Stimulated activated effector memory CD8-positive, alpha-beta T cell treated with anti-CD3 and anti-CD28 coated beads, Interleukin-12 subunit alpha, Interleukin-12 subunit beta, amount 100 ng/mL, for 72 hours (primary cell): ENCODE measurements at regions not wholly inside any gene's neighbourhood (a gene's known extent, or its start where the extent isn't known, plus 50 kb on each side); places are given as distances from the start of the nearest gene placed in this dataset.

ENCODE experiments used
- ATAC-seq: fragments of 150-1000 bp; cut with Tn5 transposase; 2 replicates; pipeline ENCODE4 v1.10.0; 2021
- DNase-seq, 2 donors: peaks; one replicate each; pipeline ENCODE4 v3.0.0; 2021 to 2022; ENCODE audit warnings: low spot score in 2 of 2
- H3K27ac Mint-ChIP-seq: one replicate; pipeline ENCODE4 v1.8.0; 2022; ENCODE audit warnings: mild to moderate bottlenecking, mixed read lengths
- H3K36me3 Mint-ChIP-seq: one replicate; pipeline ENCODE4 v1.8.0; 2022; ENCODE audit warnings: mild to moderate bottlenecking, mixed read lengths
- H3K4me1 Mint-ChIP-seq: one replicate; pipeline ENCODE4 v1.8.0; 2022; ENCODE audit warnings: mixed read lengths
- H3K4me3 Mint-ChIP-seq: one replicate; pipeline ENCODE4 v1.8.0; 2022; ENCODE audit warnings: mild to moderate bottlenecking, mixed read lengths
- H3K9me3 Mint-ChIP-seq: one replicate; pipeline ENCODE4 v1.8.0; 2022; ENCODE audit warnings: mixed read lengths

DNA sequence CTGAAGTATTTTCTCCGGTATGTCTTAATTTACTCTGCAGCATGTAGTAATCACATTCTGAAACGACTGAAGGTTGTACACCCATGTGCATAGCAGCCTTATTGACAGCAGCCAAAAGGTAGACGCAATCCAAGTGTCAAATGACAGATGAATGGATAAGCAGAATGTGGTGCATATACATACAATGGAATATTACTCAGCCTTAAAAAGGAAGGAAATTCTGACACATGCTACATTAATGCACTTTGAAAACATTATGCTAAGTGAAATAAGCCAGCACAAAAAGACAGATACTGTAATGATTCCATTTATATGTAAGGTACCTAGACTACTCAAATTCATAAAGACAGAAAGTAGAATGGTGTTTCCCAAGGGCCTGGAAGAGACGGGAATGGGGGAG, 88.0 kb upstream of the EFEMP1 start:
- Mint-ChIP-seq H3K9me3 (peaks cover 2% of the 10 kb centered on the region), H3K36me3 (no peaks in the 10 kb centered on the region), H3K4me1 (no peaks in the 10 kb centered on the region), H3K4me3 (no peak overlapping the region), H3K27ac (no peak overlapping the region)
- ATAC-seq (no peak), DNase-seq (no peak)

DNA sequence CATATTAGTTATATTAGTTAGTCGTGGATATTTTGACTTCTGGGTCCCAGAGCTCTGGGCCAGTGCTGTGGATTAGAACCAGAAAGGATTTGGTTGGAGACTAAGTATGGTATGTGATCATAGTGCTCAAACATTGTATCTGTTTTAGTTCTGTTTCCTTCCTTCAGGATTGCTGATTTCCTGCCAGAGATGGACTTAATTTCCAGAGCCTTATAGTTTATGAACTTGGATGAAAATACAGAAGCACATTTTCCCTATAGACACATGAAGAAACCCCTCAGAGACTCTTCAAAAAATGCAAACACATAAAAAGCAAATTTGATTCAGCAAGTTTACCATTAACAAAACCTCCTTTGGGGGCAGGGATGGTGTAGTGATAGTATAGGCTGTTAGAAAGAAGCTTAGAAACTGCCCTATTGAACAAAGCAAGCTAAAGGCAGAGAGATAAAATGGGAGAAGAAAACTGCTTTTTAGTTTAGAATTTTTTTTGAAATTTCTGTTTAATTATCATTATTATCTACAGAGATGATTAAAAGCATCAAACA, 88.7 kb upstream of the EFEMP1 start:
- Mint-ChIP-seq H3K27ac (no peak overlapping the region), H3K36me3 (no peaks in the 10 kb centered on the region), H3K4me3 (no peak overlapping the region), H3K9me3 (peaks cover 2% of the 10 kb centered on the region), H3K4me1 (no peaks in the 10 kb centered on the region)
- ATAC-seq (no peak), DNase-seq (no peak)

DNA sequence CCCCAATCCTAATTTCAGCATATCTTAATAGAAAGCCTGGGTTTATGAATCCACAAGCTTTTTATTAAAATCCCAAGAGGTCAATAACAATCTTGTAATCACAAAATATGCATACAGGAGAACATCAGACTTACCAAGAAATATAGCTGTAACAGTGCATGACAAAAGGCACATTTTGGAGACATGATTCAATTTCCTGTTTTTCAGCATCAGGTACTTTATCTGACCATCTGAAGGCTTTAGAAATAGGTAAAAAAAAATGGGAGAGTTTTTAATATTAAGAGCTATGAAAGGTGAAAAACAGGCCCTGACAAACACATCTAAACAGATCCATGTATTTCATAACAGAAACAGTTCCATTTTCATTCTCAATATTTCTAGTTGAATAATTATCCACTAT, 89.9 kb upstream of the EFEMP1 start:
- ATAC-seq (no peak), DNase-seq (no peak)
- Mint-ChIP-seq H3K9me3 (no peaks in the 10 kb centered on the region), H3K4me1 (no peaks in the 10 kb centered on the region), H3K36me3 (no peaks in the 10 kb centered on the region), H3K27ac (no peak overlapping the region), H3K4me3 (no peak overlapping the region)

DNA sequence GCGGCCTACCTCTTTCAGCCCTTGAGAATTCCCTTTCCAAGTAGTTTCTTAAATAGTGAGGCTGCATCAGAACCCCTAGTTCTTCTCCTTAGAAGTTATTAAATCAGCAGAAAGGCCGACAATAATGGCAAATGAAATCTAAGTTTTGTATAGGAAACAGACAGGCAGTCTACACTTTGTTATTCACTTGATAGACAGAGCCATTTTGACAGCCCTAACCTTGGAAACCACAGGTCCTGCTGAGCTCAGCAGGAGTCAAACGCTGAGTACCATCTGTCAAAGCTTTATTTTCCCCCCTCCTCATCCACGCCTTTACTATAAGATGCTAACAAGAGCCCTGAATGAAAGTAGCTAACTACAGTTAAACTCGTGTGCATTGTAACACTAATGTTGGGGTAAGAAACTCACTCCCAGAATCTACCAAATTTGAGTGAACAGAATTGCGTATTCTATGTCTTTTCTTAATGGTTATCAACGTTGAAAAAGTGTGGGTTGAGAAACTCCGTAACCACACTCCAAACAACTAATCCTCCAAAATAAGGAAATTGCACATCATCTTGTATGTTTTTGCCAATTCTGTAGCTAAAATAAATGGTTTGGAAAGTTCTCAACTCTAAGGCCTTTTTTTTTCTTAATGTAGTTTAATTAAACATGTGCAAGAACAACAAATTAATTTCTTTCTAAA, 90.6 kb upstream of the EFEMP1 start:
- Mint-ChIP-seq H3K36me3 (no peaks in the 10 kb centered on the region), H3K27ac (no peak overlapping the region), H3K4me3 (no peak overlapping the region), H3K4me1 (no peaks in the 10 kb centered on the region), H3K9me3 (no peaks in the 10 kb centered on the region)
- DNase-seq (no peak), ATAC-seq (no peak)

DNA sequence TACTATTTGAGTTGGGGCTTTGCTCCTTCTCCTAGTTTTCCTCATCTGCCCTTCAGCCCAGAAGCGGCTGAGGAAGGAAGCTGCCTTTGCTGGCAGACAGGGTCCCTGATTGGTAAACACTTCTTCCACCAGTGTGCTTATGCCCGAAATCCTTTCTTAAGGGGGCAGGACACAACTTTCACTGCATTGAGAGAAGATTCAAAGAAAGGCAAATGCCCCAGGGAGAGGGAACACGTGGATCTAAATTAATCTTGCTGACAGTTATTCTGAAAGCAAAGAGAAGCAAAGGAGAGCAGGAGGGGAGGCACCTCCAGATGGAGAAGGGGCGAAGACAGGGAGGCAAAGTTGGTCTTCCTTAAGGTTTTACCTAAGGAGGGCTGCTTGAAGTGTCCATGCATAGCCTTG, 92.1 kb upstream of the EFEMP1 start:
- Mint-ChIP-seq H3K36me3 (no peaks in the 10 kb centered on the region), H3K27ac (no peak overlapping the region), H3K4me3 (no peak overlapping the region), H3K4me1 (no peaks in the 10 kb centered on the region), H3K9me3 (no peaks in the 10 kb centered on the region)
- ATAC-seq: no peak
- DNase-seq: no peak

DNA sequence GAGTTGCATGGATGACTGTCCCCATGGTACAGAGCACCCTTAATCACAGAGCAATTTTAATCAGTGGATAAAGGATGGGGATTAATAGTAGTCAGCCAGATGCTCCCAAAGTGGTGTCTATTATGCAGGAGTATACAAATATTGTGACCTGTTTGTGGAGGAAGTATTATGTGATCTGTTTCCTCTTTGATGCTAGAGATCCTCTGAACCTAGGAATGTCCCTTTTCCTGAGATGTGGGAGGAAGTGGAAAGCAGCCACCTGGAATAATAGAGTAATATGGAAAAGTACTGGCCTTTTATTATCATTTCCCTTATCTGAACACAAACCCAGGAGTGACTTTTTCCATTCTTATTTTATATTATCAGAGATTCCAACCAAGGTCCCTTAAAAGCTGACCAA, 94.2 kb upstream of the EFEMP1 start:
- H3K4me1 Mint-ChIP-seq: no peaks in the 10 kb centered on the region
- no peaks in the 10 kb centered on the region for H3K36me3 Mint-ChIP-seq
- ATAC-seq: no peak
- H3K27ac Mint-ChIP-seq: no peak overlapping the region
- no peak for DNase-seq
- H3K9me3 Mint-ChIP-seq: no peaks in the 10 kb centered on the region
- no peak overlapping the region for H3K4me3 Mint-ChIP-seq

DNA sequence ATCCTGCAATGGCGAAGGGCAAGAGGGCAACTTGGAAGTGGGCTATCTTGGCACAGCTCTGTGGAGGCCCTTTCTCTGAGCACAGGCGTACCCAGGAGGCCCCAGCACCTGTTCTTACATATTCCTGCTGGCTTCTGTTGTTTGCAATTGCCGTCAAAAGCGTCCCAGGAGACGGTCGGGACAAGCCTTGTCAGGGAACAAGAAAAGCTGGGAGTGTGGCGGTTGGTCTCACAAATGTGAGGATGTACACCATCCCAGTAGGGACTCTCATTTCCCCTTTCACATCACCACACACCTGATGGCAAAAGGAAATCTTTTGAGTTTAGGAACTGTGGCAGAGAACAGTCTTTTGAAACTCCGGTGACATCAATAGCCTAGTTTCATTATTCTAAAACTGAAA, 94.7 kb upstream of the EFEMP1 start:
- ATAC-seq (no peak), DNase-seq (no peak)
- Mint-ChIP-seq H3K36me3 (no peaks in the 10 kb centered on the region), H3K4me1 (no peaks in the 10 kb centered on the region), H3K27ac (no peak overlapping the region), H3K9me3 (no peaks in the 10 kb centered on the region), H3K4me3 (no peak overlapping the region)

DNA sequence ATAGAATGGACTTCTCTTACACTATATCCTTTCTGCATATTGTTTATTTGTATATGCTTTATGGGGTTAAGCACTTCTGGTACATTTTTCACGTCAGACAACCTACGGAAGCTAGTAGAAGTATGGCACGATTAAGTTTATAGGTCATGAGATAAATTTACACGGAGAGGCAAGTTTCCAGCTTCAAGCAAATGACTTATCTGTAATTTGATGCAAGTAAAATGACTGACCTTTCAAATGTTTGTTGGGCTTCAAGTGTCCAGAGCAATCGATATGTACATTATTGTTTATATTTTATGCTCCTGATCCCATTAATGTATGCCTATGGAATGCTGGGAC, 97.5 kb upstream of the EFEMP1 start:
- no peak for ATAC-seq

DNA sequence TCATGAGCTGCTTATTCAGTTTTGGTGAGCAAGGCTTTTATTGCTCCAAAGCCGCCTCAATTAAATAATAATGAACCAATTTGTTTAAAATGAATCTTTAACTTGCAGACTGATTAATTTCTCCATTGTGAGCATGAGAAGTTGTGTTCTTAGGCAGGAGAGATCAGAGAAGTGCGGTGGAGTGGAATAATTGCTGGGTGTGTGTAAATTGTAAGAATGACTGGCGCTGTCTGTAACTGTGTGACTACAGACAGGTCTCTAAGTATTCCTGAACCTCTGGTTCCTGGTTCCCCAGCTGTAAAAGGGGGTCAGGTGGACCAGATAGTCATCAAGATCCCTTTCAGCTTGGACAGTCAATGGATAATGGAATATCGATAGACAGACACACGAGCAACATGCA, 98.0 kb upstream of the EFEMP1 start:
- ATAC-seq (no peak), DNase-seq (no peak)
- no peaks in the 10 kb centered on the region for H3K9me3 Mint-ChIP-seq
- H3K4me3 Mint-ChIP-seq: no peak overlapping the region
- no peaks in the 10 kb centered on the region for H3K4me1 Mint-ChIP-seq
- H3K36me3 Mint-ChIP-seq: no peaks in the 10 kb centered on the region
- H3K27ac Mint-ChIP-seq: no peak overlapping the region

More for the DNA sequence above, 97.5 kb upstream of the EFEMP1 start:
- Mint-ChIP-seq H3K27ac (no peak overlapping the region), H3K4me3 (no peak overlapping the region), H3K36me3 (no peaks in the 10 kb centered on the region), H3K4me1 (no peaks in the 10 kb centered on the region), H3K9me3 (no peaks in the 10 kb centered on the region)
- DNase-seq: no peak

DNA sequence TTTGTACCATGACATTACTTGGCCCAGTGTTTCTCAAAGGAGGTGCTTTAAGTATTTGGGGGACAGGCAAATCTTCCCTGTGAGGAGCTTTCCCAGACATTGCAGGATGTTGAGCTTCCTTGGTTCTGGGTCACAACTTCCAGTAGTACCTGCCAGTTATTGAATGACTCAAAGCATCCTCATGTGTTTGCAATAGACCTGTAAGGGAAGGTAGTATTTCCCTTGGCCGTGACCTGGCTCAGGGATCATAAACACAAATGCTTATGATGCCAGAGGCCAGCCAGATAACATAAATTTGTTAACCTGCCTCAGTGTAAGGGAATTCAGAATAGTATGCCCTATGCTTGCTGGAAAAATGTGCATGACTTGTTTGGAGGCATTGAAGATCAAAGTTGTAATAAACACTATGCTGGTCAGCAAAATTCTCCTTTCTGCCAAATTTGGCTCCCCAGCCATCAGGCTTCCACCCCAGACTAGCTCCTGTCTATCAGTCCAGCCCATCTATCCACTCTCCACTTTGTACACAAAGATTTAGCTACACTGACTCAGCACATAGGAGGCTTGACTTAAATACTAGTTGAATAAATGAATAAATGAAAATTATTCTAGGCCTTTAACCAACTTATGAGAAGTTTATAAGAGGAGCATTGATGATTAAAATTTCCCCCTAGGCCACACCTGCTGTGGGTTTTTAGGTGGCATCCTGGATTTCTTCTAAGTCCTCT, 102.0 kb upstream of the EFEMP1 start:
- no peaks in the 10 kb centered on the region for H3K4me1 Mint-ChIP-seq
- no peaks in the 10 kb centered on the region for H3K36me3 Mint-ChIP-seq
- H3K9me3 Mint-ChIP-seq: no peaks in the 10 kb centered on the region
- no peak for ATAC-seq
- no peak for DNase-seq
- H3K4me3 Mint-ChIP-seq: no peak overlapping the region
- H3K27ac Mint-ChIP-seq: no peak overlapping the region

DNA sequence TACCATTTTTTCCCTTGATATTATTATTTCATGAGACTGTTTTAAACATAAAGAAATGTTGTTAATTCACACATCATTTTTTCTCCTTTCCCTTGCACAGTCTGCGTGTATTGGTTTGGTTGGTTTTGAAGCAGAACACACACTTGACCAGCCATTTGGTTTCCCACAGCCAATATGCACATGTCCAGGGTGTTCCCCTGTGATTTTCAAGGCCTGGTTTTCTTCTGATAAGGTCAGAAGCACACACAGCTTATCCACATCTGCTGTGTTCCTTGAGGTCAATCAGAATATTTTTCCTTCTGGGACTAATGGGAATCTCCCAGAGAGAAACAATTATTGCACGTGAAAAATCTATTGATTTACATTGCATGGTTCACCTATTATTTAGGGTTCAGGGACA, 103.2 kb upstream of the EFEMP1 start:
- no peaks in the 10 kb centered on the region for H3K9me3 Mint-ChIP-seq
- H3K36me3 Mint-ChIP-seq: no peaks in the 10 kb centered on the region

DNA sequence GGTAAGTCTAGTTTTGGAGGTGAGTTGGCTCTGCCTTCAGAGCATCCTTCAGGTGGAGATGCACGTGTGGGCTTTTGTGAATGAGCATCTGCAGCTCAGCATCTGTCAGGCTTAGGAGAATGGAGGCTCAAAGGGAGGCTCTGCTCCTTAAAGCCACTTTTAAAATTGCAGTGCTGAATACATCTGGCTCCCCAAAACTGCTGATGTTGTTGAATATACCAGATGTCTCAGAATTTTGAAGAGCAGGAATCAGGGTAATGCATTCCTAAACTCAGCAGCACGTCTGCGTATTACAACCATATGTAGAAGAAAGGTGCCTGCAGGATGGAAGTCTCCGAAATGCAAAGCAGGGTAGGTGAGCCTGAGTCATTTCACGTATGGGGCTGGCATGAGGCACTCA, 106.5 kb upstream of the EFEMP1 start:
- Mint-ChIP-seq H3K4me3 (no peak overlapping the region), H3K4me1 (no peaks in the 10 kb centered on the region), H3K27ac (no peak overlapping the region), H3K9me3 (peaks cover 2% of the 10 kb centered on the region), H3K36me3 (no peaks in the 10 kb centered on the region)
- ATAC-seq: no peak
- DNase-seq: no peak

More for the DNA sequence above, 103.2 kb upstream of the EFEMP1 start:
- H3K27ac Mint-ChIP-seq: no peak overlapping the region
- ATAC-seq: no peak
- no peak for DNase-seq
- H3K4me1 Mint-ChIP-seq: no peaks in the 10 kb centered on the region
- no peak overlapping the region for H3K4me3 Mint-ChIP-seq

DNA sequence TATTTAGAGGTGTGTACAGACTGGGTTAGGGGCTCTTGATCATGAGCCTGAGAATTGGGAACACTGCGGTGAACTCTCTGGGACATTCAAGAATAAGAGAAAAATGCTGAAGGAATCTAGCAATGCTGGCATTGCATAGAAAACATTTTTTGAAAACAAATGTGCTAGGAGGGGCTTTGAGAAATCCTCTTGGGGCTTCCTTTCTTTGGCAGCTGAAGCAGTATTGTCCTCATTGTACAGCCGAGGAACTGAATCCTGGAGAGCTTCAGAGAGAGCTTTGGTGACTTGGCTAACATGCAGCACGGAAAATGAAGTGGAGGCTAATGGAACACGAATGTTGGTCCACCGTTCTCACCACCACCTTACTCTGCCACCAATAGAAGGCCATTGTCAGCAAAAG, 107.3 kb upstream of the EFEMP1 start:
- ATAC-seq (no peak), DNase-seq (no peak)
- Mint-ChIP-seq H3K4me1 (no peaks in the 10 kb centered on the region), H3K27ac (no peak overlapping the region), H3K4me3 (no peak overlapping the region), H3K36me3 (no peaks in the 10 kb centered on the region), H3K9me3 (peaks cover 2% of the 10 kb centered on the region)

DNA sequence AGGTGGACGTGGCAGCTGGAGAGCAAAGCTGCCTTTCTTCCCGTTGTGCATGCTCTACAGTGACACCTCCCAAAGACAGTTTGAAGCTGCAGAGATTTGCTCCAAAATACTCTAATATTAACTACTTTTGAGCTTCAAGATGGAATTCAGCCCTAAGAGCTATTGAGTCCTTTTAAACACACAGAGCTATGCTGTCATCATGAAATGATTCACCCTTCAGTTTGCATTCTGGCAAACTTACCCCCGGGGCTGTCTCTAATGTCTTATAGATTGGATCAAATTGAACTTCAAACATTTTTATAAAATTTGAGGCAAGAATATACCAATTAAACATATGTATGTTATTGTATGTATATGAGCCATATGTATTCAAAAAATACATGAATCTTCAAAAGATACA, 110.7 kb upstream of the EFEMP1 start:
- peaks cover 2% of the 10 kb centered on the region for H3K9me3 Mint-ChIP-seq
- no peak overlapping the region for H3K4me3 Mint-ChIP-seq
- no peak overlapping the region for H3K27ac Mint-ChIP-seq
- no peak for ATAC-seq
- DNase-seq: no peak
- H3K36me3 Mint-ChIP-seq: no peaks in the 10 kb centered on the region
- no peaks in the 10 kb centered on the region for H3K4me1 Mint-ChIP-seq

DNA sequence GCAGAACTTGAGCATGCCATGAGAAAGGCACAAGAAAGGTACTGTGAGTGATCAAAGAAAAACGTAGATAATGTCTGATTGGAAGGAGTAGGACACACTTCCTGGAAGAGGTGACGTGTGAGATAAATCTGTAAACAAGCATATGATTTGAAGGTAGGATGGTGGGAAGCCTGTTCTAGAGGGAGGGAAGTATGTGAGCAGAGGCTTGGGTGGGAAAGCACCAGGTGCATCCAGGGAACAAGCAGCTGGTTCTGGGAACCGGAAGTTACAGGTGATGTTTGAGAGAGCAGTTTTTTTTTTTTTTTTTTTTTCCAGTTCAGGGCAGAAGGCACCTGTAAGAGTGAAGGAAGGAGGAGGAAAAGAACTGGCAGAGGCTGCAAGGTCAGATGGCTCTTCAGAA, 116.6 kb upstream of the EFEMP1 start:
- no peaks in the 10 kb centered on the region for H3K36me3 Mint-ChIP-seq
- H3K9me3 Mint-ChIP-seq: peaks cover 3% of the 10 kb centered on the region
- DNase-seq: no peak
- no peak overlapping the region for H3K4me3 Mint-ChIP-seq
- no peak for ATAC-seq
- H3K4me1 Mint-ChIP-seq: no peaks in the 10 kb centered on the region
- H3K27ac Mint-ChIP-seq: no peak overlapping the region

DNA sequence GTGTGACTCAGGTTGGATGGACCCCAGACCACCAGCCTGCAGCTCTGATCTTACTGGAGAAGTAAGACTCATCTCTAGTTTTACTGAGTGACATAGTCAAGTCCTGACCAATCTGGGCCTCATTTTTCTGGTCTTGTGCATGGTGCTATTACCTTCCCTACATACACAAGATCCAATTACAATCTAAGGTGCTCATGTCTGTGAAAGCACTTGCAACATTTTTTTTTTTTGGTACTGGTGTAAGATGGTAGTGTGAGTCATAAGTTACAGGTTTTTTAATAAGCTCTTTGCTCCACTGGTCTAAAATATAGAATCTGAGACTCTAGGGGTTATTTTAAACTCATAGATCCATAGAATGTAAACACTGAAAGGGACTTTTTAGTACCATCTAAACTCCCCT, 117.3 kb upstream of the EFEMP1 start:
- H3K27ac Mint-ChIP-seq: no peak overlapping the region
- no peak for ATAC-seq
- no peaks in the 10 kb centered on the region for H3K36me3 Mint-ChIP-seq
- peaks cover 3% of the 10 kb centered on the region for H3K9me3 Mint-ChIP-seq
- H3K4me3 Mint-ChIP-seq: no peak overlapping the region
- H3K4me1 Mint-ChIP-seq: no peaks in the 10 kb centered on the region
- no peak for DNase-seq
